HG02763 (cell line): ENCODE measurements at regions not wholly inside any gene's neighbourhood (a gene's known extent, or its start where the extent isn't known, plus 50 kb on each side); places are given as distances from the start of the nearest gene placed in this dataset.

ENCODE experiments used
- ATAC-seq: cut with Tn5 transposase; IDR thresholded peaks from one replicate; pipeline ENCODE4 v1.9.1; 2021; ENCODE audit warnings: mild to moderate bottlenecking, moderate library complexity; ENCODE audit not compliant: unreplicated experiment

DNA sequence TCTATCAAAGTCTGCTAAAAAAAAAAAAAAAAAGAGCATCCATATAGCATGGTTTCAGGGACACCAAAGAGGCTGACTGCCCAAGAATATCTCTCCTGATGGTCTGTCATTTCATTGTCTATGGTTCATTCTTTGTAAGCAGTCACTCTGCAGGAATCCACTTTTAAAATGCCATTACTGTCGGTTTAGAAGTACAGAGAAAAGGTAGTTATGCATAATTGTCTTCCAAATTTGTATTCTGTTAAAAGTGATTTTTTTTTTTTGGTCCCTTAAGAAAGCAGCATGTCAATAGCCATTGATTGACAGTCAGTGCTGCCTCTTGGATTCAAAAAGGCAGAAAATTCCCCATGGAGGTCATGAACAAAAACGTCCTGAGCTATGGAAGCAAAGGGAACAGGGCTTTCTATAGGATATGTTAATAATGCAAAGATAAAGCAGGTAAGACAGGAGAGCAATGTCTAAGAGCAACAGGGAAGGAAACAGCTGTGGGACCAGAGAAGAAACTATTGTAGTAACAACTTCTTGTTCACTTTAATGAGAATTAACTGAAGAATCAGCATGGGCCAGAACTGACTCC, 245.8 kb downstream of the TMX3 start:
- ATAC-seq, result no peak

DNA sequence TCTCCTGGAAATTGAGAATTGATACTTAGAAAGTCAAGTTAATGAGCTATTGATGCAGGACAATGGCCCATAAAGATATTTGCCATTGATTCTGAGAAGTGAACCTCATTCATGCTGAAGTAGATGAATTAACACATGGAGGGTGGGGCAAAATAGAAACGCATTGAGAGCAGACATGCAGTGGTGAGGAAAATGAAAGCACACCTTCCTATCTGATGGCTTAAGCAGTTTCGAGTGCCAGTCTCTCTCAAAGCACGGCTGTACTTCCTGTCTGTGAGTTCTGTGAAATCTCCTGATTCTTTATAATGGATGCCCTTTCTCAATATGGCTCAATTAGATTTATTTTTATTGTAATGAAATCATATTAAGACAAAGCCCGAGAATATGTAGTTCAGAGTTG, 247.0 kb downstream of the TMX3 start:
- ATAC-seq, result no peak

DNA sequence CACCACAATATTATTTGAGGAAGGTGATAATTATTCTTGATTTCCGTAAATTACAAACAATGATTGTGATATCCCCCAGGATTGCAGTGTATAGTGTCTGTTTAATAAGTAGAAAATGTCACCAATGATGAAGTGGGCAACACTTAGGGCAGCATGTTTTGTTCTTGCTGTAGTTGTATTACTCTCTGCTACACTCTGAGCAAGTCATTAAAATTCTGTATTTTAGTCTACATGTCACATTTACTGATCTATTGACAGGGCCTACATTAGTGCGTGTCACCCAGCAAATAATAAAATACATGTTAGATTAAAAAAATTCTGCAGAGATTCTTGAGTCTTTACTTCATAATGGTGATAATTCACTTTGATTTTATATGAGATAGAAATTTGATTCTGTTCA, 247.6 kb downstream of the TMX3 start:
- no peak for ATAC-seq

DNA sequence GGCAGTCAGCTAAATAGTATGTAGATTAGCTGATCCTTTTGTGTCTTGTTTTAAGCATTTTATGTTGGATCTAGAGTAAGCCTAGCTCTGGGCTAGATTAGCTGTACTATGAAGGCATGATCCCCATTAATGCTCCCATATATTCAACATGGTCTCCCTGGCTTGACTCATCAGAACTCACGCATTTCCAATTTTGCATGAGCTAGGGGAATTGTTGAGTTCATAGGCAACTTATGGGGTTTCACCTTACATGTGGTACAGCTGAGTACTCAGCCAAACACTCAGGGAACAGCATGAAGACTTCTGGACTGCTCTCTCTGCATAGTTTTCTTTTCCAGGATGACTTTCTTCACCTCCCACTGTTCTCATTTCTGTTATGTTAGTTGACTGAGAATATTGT, 248.2 kb downstream of the TMX3 start:
- ATAC-seq, result no peak

DNA sequence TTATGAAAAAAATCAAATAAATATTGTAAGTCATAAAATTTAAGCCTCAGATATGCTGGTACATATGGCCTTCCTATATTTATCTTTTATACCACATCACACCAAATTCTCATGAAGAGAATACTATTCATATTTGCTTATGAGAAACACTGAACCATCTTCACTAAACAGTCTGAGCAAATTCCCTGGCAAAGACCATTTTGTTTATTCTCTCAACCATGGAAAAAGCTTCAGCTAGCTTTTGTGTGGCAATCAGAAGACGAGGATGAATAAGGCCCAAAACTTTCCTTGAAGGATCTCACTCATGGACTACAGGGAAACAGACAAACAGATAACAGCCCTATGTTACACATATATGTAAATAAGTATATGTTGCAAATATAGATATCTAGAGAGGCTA, 252.1 kb downstream of the TMX3 start:
- ATAC-seq, result no peak

DNA sequence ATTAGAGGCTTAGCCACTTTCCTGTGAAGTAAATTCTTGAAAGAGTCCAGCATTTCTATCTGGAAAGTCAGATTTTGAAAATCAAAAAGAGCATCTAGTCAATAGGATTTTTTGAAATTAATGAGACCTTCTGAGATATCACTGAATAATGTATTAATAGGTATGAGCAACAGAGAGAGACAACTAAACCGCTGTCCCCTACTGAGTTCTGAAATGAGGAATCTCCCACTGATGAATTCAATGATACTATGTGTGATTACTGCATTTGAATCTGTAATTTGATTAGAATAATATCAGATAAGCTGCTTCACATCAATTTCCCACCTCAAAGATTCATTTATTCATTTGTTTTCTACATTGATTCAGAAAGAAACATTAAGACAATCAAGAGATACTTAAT, 252.8 kb downstream of the TMX3 start:
- no peak for ATAC-seq

DNA sequence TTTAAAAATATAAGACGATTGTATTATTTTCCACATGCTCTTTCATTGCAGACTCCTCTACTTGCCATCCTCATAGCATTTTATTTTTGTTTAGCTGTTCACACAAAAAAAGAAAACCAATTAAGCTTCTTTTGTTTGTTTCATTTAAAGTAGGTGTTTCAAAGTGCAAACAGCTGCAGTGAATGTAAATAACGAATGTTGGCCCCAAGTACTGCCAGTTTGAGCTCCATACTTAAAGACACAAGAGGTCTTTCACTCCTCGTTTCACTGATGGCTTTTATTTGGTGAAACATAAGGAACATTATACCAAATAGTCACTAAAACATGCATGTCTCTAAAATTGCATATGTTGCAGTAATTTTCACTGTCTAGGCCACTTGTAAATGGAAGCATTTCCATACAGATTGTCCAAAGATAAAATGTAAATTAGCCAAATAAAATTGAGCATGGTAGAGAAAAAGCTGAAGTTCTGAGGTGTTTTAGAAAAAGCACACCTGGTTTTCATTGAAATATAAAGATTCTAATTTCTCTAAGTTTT, 253.4 kb downstream of the TMX3 start:
- no peak for ATAC-seq

DNA sequence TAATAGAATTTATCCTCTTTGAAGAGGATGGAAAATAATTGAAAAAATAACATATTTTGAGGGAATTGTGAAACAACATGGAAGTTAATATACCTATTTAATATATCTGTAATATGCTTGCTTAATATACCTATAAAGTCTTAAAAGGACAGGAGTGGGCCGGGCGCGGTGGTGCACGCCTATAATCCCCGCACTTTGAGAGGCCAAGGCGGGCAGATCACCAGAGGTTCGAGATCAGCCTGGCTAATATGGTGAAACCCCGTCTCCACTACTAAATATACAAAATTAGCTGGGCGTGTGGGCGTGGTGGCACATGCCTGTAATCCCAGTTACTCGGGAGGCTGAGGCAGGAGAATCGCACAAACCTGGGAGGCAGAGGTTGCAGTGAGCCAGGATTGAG, 254.9 kb downstream of the TMX3 start:
- ATAC-seq, result no peak

DNA sequence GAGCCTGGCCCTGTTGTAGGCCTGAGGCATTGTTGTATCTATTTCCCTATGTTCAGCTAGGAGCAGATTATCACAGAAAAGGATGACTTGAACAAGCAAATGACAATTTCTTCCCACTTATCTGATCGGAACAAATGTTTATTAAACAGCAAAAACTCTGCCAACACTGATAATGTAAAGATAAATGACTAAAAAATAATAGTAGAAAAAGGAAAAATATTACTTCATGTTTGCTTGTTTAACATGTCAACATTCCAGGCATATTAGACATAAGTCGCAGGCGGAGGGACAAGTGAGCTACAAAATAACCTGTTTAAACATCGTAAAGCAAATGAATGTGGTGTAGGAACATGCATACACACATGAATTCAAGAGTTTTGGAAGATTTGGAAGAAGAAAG, 257.9 kb downstream of the TMX3 start:
- no peak for ATAC-seq

DNA sequence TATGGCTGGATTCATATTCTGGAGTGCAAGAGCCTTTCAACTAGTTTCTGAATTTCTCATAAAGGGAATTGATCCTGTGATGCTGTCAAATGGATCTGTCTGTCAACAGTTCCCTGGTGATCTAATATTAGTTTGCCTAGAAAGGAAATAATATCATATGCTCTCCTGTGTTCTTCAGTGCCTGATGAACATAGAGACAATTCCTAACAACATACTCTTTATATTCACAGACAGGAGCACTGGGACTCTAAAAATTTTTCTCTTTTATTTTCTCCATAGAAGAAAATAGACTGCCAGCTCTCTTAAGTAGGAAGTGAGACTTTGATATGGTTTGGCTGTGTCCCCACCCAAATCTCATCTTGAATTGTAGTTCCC, 259.7 kb downstream of the TMX3 start:
- no peak for ATAC-seq

DNA sequence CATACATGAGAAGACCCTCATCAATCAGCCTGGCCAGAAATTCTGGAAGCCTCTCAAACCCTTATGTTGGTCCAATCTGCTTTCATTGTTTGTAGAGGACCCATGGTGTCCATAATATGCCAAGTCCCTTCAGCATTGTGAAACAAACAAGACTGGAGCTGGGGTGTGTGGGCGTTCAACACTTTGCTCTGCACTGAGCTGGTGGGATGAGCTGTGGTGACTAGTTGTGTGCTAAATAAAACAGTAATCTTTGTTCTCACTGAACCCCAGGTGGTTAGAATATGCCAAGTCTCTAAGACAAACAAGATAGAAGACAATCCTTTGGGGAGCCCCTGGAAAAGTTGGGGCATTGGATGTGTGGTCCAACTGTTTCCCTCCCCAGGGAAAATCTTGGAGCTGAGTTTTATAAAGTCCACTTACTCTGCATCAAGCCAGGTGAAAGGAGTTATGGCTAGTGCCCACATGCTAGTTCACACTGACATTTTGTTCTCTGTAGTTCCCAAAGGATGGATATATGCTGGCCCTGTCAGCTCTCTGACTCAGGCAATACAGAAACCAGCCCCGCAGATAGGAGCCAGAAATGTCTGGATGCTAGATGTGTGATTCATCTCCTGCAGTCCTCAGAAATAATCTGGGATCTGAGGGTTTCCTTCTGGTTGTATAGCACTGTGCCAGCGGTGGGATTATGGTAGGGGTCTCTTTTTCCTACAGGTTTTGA, 260.2 kb downstream of the TMX3 start:
- ATAC-seq, result no peak

DNA sequence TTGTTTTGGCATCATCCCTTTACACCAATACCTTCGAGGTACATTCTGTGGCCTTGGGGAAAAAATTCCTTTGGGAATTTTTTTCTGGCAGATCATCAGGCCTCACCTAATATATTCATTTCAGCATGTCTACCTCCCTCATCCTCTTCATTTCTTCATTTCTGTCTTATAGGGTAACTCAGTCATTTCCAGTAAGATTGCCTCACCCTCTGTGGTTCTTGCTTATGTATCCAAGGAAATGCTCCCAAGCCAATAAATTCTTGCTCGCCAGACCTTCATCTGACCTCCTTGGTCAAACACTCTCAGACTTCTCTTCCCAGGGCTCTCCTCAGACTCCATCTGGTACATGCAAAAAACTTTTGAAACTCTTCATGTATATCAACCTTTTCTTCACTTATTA, 265.6 kb downstream of the TMX3 start:
- no peak for ATAC-seq

DNA sequence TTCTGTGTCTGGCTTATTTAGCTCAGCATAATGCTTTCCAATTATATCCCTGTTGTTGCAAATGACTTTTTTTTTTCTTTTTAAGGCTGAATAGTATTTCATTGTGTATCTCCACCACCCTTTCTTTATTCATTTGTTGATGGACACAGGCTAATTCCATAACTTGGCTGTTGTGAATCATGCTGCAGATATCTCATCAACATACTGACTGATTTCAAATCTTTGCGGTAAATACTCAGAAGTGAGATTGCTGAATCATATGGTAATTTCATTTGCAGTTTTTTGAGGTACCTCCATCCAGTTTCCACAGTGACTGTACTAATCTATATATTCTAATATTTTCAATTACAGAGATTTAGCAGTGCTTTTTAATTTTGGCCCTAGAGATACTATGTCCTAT, 266.2 kb downstream of the TMX3 start:
- ATAC-seq, result no peak

DNA sequence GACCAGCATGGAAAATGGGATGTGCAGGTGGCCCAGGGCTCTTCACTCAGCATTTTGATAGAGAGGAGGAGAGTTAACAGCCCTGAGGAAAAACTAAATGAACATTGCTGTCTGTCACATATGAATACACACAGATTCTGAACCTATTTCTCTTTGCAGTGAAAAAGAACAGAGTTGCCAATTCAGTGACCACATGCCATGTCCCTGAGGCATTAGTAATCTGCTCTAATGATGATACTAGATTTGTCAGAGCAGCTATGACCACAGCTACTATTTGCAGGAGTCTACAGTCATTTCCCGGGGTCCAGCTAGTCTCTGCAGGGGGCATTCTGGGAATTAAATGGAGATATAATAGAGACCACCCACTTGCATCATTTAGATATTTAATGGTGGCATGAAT, 267.6 kb downstream of the TMX3 start:
- ATAC-seq, result no peak

DNA sequence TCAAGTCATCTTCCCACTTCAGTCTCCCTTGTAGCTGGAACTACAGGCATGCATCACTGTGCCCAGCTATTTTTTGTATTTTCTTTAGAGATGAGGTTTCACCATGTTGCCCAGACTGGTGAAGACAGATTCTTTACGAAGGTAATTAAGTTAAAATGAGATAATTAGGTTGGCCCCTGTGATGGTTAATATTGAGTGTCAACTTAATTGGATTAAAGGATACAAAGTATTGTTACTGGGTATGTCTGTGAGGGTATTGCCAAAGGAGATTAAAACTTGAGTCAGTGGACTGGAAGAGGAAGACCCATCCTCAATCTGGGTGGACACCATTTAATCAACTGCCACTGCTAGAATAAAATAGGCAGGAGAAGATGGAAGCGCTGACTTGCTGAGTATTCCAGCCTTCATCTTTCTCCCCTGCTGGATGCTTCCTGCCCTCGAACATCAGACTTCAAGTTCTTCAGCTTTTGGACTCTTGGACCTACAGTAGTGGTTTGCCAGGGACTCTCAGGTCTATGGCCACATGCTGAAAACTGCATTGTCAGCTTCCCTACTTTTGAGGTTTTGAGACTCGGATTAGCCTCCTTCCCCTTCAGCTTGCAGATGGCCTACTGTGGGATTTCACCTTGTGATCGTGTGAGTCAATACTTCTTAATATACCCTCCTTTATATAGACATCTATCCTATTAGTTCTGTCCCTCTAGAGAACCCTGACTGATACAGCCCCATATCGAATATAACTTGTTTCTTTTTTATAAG, 269.1 kb downstream of the TMX3 start:
- ATAC-seq, result no peak

DNA sequence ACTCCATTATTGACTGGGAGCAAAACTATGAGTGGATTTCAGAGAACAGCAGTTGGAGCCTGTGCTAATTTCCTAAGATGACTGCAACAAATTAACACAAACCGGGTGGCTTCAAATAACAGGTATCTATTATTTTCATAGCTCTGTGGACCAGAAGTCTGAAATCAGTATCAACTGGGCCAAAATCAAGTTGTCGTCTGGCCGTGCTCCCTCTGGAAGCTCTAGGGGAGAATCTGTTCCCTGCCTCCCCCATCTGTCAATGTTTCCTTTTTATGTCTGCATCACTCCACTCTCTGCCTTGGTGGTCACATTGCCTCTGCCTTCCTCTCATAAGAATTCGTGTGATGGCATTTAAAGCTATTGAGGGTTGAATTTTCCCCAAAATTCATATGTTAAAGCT, 269.8 kb downstream of the TMX3 start:
- ATAC-seq, result no peak

DNA sequence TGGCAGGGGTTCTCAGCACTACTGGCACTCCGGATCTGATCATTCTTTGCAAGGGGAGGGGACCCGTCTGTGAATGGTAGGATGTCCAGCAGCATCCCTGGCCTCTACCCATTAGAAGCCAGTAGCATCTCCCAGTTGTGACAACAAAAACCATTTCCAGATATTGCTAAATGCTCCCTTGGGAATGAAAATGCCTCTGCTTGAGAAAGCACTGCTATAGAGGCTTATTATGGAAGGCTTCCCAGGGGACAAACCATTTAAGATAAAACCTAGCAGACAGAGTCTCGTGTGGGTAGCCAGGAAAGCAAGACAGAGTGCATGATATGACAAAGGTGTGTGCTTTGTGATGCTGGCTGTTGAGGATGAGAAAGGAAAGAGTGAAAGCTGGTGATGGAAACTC, 273.7 kb downstream of the TMX3 start:
- ATAC-seq, result no peak

DNA sequence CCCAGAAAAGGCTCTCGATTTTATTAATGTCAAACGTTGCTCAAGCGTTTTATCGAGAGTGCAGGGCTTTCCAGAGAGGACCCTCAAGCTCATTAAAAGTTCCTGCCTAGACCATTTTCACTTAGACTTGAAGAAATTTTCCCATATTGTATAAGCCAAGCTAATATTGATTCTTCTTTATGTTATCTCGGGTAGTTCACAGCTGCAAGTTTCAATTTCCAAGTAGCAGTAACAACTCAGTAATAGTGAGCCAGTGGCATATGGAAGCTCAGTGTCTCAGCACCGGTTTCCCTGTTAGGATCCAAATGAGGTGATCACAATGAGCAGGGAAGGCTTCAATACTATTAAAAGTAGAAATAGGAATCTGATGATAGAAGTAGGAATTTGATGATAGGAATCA, 274.5 kb downstream of the TMX3 start:
- ATAC-seq, result no peak

DNA sequence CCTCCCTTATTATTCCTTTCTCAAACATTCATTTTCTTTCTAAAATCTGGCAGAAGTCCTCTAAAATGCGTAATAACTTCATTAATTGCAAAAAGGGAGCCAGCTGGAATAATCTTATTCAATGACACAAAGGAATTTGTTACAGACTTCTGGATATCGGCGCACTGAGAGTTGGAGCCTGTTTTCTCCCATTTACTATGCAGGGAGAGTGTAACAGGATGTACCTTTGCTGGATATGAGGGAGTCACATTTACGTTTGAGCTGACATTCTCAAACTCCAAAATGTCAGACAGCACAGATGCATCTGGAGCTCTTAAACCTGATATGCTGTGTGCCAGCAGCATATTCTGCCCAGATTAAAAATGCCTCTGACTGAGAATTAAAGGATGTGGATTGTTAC, 275.3 kb downstream of the TMX3 start:
- no peak for ATAC-seq

DNA sequence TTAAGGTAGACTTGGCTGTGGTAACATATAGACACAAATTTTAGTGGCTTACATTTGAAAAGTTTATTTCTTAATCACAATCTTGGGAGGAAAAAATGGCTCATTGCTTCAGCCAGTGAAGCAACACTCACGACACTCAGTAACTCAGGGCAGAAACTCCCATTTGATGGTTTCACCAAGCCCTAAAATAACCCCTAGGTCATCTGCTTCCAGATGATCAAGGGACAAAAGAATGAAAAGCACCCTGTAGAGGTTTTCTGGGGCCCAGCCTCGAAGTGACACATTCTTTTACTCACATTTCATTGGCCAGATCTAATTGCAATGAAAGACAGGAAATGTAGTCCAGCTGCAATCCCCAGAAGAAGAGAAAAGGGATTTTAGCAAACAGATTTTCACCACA, 275.9 kb downstream of the TMX3 start:
- no peak for ATAC-seq

DNA sequence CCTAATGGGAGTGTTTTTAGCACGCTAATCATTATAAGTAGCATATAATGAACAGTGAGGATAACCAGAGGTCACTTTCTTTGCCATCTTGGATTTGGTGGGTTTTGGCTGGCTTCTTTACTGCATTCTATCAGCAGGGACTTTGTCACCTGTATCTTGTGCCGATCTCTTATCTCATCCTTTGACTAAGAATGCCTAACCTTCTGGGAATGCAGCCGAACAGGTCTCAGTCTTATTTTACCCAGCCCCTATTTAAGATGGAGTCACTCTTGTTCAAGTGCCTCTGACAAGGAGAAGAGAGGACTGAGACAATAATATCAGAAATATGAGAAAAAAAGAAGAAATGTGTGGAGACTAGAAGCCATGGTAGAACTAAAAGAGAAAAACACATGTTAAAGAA, 276.4 kb downstream of the TMX3 start:
- ATAC-seq, result no peak

DNA sequence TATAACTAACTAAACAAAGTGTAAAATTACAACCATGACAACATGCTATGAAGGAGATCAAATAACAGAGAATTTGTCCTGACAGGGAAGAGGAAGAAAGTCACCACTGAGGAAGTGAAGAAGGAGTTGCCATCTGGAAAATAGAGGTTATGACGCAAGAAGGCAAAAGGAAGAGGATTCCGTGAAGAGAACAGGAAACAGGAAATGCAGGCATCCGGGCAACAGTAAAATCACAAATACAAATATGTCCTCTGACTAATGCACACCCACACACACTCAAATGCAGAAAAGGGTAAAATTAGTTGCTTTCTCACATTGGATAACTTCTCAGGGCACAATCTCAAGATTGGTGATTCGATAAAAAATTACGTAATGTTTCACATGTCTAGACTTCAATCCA, 278.4 kb downstream of the TMX3 start:
- ATAC-seq, result no peak
